ENCODE measurements at regions not wholly inside any gene's neighbourhood (a gene's known extent, or its start where the extent isn't known, plus 50 kb on each side); places are given as distances from the start of the nearest gene placed in this dataset.

DNA sequence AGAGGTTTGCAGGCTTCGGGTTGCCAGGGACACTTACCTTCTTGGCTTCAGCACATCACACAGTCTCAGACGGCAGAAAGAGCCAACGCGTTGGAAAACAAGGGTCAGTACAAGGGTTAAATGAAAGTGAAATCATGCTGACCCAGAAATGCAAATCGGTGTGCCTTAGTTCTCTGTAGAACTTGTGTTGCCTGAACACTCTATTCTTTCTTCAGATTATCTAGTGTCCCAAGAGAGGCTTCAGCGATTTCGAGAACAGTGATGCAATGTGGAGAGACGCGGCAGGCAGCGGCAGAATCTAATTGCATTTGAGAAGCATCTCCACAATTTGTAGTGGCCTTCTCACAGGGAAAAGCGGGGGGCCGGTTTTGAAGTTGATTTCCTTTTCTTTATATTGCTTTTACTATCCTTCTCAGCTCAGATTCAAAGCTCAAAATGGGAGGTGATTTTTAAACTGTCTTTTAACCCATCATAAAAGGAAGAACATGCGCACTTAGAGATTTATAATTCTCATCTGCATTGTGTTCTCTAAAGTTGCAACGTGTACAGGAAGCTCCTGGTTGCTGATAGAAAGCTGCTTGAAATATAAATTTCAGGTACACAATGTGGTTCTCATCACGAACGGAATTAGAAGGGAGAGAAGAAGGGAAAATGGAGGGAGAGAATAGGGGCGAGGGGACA, 67.8 kb upstream of the EGLN3 start:
- no peak for TF ChIP-seq YY1 (IDR thresholded peaks at IDR 0.05; ENCODE audit: insufficient read depth, insufficient read length)
- TF ChIP-seq SUZ12 (IDR thresholded peaks at IDR 0.05; ENCODE audit: extremely low read depth, insufficient read depth, insufficient read length), result no peak

All from NT2/D1 (cell line).